Smooth muscle cell of the brain vasculature (primary cell): ENCODE measurements at regions not wholly inside any gene's neighbourhood (a gene's known extent, or its start where the extent isn't known, plus 50 kb on each side); places are given as distances from the start of the nearest gene placed in this dataset.

Source experiments
- DNase-seq: peaks from one replicate; pipeline ENCODE4 v3.0.0-alpha.2; 2012; ENCODE audit warnings: low read depth, low spot score

DNA sequence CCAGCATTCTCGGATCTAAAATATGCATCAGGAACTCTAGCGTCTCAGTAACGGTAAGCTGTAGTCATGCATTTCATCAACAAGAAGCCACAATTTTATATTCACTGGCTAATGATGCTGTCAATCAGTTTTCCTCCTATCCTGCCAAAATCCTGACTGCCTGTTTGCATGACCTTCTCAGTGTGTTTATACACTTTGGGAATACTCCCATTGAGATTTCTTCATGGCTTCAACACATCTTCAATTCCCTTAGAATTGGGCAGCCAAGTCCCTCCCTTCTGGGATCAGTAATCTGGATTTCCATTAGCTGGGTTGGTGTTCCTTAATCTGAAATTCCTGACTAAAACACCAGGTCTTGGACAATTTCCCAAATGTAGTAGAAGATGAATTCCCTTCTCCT lies 348.9 kb upstream of the DYNLRB2 start:
- DNase-seq = no peak

DNA sequence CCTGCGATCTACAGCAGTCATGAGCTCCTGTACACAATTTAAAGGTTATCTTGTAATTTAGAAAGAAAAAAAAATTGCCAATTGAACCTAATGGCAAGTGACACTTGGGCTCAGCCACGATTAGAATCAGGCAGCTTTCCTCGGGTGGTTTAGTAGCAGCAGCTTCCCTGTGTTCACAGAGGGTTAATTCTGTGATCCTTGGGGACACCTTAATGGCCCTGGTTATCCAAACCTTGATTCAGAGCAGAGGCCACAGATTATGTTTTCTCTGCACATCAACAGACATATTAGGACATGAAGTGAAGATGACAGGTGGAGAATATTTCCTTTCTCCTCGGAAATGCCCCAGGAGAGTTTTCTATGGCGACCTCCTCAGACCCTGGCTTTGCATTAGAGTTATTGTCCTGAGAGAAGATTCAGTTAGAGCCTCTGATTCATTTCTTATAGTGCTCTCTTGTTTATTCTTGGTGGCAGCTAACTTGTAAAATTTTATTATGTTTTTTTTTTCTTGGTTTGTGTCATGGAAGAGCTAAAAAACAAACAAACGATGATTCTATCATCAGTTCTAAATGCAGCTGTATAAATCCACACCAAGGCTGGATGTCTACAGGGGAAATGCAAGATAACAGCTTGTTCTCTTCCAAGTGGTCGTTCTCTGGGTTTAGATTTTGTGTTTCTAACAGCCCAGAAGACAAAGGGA lies 351.2 kb upstream of the DYNLRB2 start:
- no peak for DNase-seq

DNA sequence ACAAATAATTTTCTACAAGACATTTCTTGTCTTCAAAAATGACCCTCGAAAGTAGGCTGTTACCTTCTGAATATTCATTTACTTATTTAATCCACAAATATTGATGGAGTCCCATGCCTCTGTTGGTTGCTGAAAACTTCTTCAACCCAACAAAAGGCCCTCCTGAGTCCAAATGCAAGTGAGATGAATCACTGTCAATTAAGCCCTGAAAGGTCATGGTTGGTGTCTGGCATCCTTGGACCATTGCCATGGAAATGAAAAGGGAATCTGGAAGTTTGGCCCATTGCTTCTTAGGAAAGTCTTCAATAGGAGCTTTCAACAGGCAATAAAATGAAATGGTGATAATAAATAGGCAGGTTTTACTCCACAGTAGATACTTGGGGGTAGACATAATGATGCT lies 364.7 kb upstream of the DYNLRB2 start:
- no peak for DNase-seq

DNA sequence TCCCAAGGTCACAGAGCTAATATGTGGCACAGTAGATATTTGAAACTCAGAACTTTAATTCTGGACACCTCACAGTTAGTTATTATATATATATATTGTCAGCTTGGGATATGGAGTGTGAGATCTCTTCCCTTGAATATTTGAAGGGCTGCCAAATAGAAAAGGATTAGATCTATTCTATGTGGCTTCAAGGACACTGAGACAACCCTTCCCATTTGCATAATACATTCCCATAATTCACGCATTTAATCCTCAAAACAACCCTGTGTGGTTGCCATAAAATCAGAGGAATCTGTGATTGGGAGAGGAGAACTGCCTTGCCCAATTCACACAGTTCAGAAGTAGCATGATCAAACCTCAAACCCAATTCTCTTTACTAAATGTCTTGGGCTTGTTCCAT lies 365.8 kb upstream of the DYNLRB2 start:
- no peak for DNase-seq

DNA sequence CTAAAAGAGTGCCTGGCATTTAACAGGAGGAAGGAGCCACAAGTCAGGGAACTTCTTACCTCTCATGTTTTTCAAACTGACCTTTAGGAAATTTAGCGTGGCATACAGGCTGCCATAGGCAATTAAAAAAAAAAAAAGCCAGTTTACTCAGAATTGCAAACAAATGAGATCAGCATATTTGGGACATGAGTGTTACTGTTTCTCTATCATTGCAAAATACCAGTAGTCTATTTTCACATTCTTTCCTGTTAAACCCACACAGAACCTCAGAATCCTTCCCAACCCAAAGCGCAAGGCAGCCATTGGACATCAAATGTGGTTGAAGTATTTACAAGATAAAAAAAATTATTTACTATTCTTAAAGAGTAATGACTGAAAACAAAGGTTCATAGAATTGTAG lies 366.4 kb upstream of the DYNLRB2 start:
- DNase-seq = no peak

DNA sequence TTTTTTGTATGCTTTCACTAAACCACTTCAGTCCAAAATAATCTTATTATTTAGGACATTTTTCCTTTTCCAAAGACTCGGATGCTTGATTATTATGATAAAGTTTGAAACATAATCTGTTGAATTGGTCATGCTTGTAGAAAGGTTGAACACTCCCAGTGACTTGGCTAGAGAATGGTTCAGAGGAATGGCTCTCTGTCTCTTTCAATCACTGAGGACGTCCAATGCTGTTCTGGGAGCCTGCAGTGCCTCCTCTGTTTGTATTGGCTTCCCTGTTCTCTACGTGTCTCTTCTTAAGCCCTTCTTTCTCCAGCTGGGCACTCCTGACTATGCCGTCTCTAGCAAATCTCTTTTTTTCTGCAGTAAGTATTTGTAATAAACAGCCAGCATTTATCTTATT lies 369.0 kb upstream of the DYNLRB2 start:
- no peak for DNase-seq

DNA sequence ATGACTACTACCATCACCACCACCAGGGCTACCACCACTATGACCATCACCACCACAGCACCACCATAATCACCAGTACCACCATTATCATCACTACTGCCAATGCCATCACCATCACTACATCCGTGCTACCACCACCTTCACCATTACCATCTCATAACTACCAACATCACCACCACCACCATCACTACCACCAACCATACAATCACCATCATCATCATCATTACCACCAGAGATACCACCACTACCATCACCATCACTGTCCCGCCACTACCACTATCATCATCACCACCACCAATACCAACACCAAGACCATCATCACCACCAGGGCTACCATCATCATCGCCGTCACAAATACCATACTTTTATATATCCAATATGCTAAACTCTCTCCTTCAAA lies 369.6 kb upstream of the DYNLRB2 start:
- no peak for DNase-seq

DNA sequence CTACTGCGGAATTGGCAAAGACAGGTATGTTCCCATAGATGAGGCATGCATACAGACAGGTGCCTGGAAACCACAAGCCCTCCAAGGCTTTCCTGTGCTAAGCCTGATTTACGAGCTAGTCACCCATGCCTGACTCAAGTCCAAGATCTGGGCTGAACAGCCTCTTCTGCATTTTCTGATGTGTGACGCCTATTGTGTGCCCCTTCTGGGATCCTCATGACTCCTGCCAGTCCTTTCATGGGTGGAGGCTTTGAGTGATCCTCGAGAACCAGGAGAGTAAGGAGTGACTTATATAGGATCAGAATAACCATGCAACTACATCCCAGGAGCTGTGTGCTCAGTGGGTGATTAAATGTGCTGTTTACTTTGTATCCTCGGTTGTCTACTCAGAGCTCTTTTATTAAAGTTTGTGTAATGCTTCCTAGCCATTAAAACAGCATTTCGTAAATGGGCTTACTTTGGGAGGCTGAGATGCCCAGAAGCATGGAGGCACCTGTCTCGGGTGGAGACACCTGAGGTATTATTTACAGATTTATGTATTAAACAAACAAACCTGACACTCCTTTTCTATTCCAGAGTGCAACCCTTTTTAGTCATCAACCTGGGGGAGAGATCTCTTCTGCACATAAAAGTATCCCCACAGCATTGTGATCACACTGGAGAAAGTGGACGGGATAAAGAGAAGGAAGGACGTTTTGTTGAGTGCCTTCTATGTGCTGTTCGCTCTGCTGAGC lies 373.0 kb upstream of the DYNLRB2 start:
- DNase-seq = no peak

DNA sequence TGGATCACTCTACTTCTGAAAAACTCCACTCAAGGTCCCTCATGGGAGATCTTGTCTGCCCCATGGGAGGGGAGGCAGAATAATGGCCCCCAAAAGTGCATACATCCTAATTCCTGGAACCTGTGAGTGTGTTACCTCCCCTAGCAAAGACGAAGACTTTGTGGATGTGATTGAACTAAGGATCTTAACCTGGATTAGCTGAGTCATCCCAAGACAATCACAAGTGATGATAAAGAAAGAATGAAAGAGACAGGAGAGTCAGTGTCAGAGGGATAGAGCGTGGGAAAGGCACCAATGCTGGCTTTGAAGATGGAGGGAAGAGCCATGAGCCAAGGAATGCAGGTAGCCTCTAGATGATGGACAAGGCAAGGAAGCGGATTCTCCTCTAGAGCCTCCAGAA lies 374.7 kb upstream of the DYNLRB2 start:
- no peak for DNase-seq

DNA sequence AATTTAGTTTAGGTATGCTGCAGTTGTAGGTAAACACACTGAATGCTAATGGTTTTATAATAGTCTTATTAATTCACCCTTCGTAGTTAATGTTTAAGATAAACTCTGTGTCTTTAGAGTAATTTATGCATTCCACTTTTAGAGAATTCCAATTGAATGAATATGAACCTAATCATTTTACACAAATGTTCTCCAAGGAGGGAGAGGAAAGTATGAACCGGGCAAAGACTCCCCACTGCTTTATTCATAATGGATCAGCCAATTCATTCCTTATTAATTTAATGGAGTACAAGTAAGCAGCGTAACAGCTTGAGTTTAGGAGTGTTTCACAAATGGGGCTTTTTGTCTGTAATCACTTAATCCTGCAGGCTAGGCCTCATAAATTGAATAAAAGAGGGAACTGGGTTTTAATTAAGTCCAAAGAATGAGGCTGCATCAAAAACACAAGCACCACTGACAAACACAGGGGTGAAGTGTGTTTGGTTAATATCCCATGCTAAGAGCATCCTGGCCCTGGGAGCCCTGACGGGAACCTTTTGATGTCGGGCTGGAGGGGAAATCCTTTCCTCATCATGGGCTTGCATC lies 375.7 kb upstream of the DYNLRB2 start:
- DNase-seq = no peak

DNA sequence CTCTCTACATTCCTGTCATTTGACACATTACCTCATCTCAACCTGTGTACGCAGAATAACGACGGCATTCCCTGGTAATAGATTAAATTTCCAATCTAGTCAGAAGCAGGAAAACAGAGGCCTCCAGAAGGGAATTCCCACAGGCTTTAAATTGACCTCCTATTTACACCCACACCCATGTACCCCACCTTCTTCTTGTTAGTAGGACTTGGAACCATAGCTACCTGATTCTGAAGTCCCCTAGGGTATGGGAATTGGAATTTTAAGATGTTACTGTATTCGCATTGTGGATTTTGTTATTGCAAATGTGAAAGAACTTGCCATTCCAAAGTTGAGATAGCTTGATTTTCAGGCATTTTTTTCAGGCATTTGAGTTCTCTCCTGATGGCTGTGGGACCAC lies 377.5 kb upstream of the DYNLRB2 start:
- DNase-seq = no peak

DNA sequence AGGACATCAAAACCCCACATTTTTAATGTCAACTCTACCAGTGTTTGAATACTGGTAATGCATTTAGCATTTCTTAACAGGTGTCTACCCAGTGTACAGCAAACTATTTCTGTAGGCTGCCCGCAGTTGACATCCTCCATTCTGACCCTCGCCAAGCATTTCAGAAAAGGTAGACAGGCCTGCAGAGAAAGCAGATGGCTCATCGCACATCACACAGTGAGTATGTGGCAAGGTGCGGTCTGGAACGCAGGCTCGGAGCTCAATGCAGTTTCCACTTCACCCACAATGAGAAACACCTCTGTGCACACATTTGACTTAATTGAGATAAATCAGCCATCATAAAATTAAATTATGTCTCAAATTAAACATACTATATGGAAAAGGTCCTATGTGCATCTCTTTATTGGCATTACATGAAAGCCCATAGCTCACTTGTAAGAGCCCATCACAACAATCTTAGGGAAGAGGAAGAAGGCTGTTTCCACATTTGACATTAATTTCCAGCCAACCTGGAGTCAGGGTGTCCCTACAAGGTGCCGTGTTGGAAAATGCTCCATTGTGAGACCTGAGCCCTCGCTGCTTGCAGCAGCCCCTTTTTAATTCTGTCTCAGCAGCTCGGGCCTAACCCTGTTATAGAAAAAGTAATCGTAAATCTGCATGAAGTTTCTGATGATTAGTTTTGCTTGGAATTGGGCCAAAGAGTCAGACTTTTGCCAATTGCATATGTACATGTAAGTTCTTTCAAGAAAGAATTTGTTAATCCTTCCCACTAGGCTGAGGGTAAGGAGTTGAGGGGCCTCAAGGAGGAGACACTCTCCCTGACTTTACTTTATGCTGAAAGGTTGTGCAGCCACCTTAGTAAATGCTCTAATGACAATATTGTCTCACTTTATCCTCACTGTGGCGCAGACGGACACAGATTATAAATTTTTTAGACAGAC lies 378.7 kb upstream of the DYNLRB2 start:
- no peak for DNase-seq

DNA sequence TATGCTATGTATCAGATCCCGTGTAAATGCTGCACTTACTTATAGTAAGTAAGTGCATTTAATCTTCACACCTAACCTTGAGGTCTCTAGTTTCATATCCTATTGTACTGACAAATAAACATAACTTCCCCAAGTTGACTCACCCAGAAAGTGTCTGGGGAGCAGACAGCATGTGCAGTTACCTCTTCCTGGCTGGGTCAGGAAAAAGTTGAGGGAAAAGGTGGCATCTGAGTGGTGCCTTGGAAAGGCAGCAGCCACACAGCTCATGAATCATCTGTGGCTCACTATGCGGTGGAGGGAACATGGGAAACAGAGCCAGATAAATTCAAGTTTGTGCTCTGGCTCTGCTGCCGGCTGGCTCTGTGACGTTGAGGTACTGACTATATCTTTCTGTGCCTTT lies 382.0 kb upstream of the DYNLRB2 start:
- no peak for DNase-seq

DNA sequence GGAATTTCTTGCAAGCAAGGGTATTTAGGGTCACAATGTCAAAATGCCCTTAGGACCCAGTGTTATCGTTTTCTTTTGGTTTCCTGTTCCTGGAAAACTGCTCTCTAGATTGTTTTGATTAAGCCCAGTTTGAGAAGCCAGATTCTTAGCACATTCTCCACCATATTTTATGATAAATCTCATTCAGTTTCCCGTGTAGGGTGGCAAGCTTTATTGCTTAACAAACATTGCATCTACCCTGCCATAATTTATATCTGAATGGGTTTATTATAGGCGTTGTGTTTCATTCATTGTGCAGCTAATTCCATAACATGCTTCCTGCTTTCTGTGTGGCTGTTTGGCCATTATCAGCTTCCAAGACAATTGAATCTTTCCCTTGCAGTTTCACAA lies 389.1 kb upstream of the DYNLRB2 start:
- no peak for DNase-seq

DNA sequence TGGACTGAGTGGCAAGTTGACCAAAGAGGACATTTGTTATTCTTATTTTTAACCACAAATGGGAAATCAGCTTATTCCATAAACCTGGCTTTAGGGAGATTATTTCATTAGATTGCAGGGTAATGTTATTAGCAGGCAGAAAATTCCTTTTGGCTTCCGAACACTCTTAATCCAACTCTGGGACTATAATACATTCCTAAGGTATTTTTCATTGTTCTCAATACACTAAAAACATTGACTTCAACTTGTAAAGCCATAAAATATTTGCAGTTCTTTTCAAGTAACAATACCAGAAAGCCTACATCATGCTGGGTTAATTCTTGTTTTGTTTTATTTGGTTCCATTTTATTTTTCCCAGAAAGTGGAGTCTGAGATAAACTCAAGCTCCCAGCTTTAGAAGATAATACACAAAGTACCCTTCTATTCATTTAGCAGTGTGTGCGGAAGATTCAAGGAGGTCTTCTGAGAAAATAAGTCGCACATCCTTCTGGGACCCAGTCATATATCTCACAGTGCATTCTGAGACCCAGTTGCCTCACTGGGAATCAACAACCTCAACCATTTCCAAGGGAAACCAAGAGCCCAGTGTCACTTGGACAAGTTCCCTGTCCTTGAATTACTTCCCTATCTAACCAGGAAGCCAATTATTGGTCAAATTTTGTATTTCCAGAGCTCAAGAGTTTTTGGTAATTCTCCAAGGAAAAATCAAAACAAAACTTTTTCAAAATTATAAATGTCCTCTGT lies 389.6 kb upstream of the DYNLRB2 start:
- no peak for DNase-seq

DNA sequence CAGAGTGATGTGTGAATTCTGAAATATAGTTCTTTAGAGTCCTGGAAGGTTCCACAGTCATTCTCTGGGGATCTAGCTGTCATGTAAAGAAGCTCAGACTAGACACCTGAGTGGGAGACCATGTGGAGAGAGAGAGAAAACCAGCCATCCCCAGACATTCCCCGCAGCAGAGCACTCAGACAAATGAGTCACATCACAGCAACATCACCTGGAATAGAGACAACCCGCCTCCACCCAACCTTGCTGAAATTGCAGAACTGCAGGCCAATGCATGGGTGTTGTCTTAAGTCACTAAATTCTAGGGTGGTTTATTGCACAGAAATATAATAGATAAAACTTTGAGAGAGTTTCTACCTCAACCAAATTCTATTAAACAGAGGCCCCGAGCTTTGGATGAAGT lies 392.0 kb upstream of the DYNLRB2 start:
- no peak for DNase-seq

DNA sequence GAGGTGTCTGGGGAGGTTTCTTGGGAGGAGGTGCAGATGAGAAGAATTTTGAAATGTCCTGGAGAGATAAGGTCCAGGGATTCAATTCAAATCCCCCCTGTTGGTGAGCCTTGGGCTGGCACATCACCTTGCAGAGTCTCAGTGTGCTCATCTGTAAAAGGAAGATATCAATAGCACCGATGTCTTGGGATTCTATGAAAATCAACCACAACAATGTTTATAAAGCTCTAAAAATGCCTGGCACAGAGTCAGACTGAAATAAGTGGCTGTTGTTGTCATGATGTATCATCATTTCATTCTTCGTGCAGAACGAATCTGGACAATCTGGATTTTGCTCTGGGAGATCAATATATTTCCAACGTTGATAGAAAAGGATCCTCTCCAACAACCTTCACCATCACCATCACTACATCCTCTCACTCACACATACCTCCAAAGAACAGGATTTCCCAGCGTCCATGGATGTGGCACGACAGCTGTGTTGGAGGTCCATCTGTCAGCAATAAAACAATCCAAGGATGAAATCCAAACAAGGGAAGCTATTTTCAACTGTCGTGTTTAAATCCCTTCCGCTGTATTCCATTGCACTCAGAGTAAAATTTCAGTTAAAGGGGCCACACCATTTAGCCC lies 393.7 kb upstream of the DYNLRB2 start:
- no peak for DNase-seq

DNA sequence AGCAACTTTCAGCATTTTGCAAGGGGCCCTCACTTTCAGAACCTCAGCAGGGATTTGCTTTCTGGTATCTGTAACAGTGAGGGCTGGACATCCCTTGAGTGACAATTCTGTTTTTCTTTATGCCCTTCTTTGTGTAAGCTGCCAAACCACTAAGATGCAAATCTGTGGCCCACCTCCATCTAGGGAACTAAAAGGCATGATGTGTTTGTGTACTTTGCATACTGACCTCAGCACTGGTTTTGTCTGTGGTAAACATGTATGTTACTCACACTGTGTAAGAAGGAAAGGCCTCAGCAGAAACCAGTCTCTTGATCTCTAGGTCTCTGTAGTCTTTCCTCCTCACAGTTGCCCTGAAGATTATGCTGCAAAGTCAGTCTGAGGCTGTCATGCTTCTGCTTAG lies 396.6 kb upstream of the DYNLRB2 start:
- DNase-seq = no peak

DNA sequence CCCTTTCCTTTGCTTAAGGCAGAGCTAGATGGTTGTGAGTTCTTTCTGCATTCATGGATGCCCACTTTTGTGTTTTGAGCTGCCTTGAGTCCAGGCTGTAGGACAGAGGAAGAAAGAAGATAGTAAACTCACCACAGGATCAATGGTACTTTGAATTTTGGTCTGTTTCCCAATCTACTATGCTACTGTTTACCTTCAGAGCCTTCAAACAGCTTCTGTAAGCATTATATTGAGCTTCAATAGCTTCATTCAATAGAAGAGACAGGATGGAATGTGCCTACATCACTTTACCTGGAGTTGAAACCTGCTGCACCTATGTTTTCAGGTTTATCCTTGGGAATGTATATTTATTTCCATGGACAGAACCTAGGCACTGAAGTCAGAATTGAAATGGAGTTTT lies 397.9 kb upstream of the DYNLRB2 start:
- no peak for DNase-seq

DNA sequence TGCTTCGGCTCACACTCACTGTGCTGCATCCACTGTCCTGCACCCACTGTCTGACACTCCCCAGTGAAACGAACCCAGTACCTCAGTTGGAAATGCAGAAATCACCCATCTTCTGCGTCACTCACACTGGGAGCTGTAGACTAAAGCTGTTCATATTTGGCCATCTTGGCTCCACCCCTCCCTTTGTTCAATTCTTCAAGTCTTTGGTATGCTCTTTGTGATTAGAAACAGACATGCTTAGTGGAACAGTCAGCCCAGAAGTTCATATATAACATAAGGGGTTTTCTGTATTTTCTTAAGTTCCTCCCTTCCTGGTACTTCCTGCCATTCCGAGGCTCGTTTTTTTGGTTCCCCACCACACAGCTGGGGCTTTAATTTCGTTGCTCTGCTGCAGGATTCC lies 398.5 kb upstream of the DYNLRB2 start:
- no peak for DNase-seq

DNA sequence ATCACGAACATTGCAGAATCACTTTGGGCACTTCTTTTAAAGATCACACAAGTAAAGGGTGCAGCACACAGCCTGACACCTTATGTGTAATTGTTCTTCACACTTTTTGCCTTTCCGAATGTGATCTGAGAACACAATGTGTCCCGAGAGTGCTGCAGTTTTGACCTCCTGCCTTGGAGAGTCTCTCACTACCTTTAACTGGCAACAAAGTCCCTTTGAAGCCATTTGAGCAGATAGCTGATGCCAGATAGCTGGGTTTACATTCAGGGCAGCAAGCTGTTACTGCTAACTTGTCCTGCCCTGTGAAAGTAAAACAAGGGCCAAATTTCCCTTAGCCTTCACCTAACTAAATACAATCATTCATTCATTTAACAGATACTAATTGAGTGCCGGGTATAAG lies 411.0 kb upstream of the DYNLRB2 start:
- DNase-seq = no peak
